Endothelial cell of umbilical vein (primary cell): ENCODE measurements at regions not wholly inside any gene's neighbourhood (a gene's known extent, or its start where the extent isn't known, plus 50 kb on each side); places are given as distances from the start of the nearest gene placed in this dataset.

Experiments
- BruUV-seq: library from RNA; stranded (reverse); fragments of 400-500 nt; replicated peaks from 2 replicates; lab custom pipeline; 2021; lab: Mats Ljungman, UMichigan
- CTCF ChIA-PET: fragments of 300-600, 350-600 bp; sonication (Branson Sonifier 250); formaldehyde crosslinking; loops from one replicate; lab custom pipeline; 2021; ENCODE audit warnings: antibody characterized with exemption, inconsistent platforms; lab: Charles Lee
- POLR2A ChIA-PET: fragments of 300-600, 350-600 bp; sonication (Branson Sonifier 250); formaldehyde crosslinking; loops from one replicate; lab custom pipeline; 2021; ENCODE audit warnings: antibody characterized with exemption, inconsistent platforms; lab: Charles Lee
- DNase-seq: peaks from one replicate; pipeline ENCODE4 v3.0.0-alpha.2; 2011; ENCODE audit warnings: low read depth, low spot score
- FAIRE-seq: peaks from 2 replicates; lab custom pipeline; 2011; peaks lifted over from hg19 to GRCh38; lab: Jason Lieb, UNC
- H2AFZ ChIP-seq: 2 replicates; pipeline ENCODE4 v1.6.0; 2012; ENCODE audit warnings: low read depth, low read length, control low read depth, inconsistent platforms
- H3K27ac ChIP-seq: 2 replicates; pipeline ENCODE4 v1.5.1; 2011; ENCODE audit warnings: low read depth, mild to moderate bottlenecking, control low read depth, low read length, moderate library complexity; ENCODE audit not compliant: insufficient read depth
- H3K27me3 ChIP-seq, 2 experiments: 2 replicates each; pipeline versions ENCODE4 v1.6.0 to v1.6.1; 2011; ENCODE audit warnings: low read length in 2 of 2, mixed read lengths in 1 of 2; ENCODE audit not compliant: control insufficient read depth in 2 of 2, insufficient read depth in 2 of 2
- H3K36me3 ChIP-seq, 2 experiments: 2 replicates in 1 of 2; 3 replicates in 1 of 2; pipeline ENCODE4 v1.5.1; 2011; ENCODE audit warnings: low read length in 2 of 2, mild to moderate bottlenecking in 1 of 2, moderate library complexity in 1 of 2; ENCODE audit not compliant: control insufficient read depth in 2 of 2, insufficient read depth in 2 of 2; ENCODE audit errors: extremely low read depth in 1 of 2
- H3K4me1 ChIP-seq: 3 replicates; pipeline ENCODE4 v1.5.1; 2011; ENCODE audit warnings: mild to moderate bottlenecking, low read length; ENCODE audit not compliant: control insufficient read depth, insufficient read depth; ENCODE audit errors: extremely low read depth
- H3K4me2 ChIP-seq: 2 replicates; pipeline ENCODE4 v1.6.1; 2011; ENCODE audit warnings: low read length, control low read depth, mixed read lengths; ENCODE audit not compliant: insufficient read depth
- H3K4me3 ChIP-seq, 3 experiments: fragments of 200-600 bp in 1 of 3; sonication (generic), shearing (Covaris generic) in 1 of 3; replicated peaks in 1 of 3; 2 replicates each; pipeline ENCODE4 v1.5.1; 2011 to 2016; ENCODE audit warnings: control low read depth in 3 of 3, low read length in 3 of 3, mild to moderate bottlenecking in 2 of 3, inconsistent platforms in 1 of 3, low read depth in 1 of 3, moderate library complexity in 1 of 3; ENCODE audit not compliant: insufficient read depth in 1 of 3
- H3K79me2 ChIP-seq: 2 replicates; pipeline ENCODE4 v1.6.0; 2012; ENCODE audit warnings: low read length, inconsistent platforms; ENCODE audit not compliant: control insufficient read depth, insufficient read depth
- H3K9ac ChIP-seq: replicated peaks from 2 replicates; pipeline ENCODE3; 2011; ENCODE audit warnings: low read length, control low read depth; ENCODE audit not compliant: insufficient read depth; ENCODE audit errors: extremely low read depth
- H3K9me1 ChIP-seq: replicated peaks from 3 replicates; pipeline ENCODE4 v1.6.0; 2011; ENCODE audit warnings: mild to moderate bottlenecking, low read length; ENCODE audit not compliant: control insufficient read depth, insufficient read depth; ENCODE audit errors: extremely low read depth
- H3K9me3 ChIP-seq: replicated peaks from 2 replicates; pipeline ENCODE4 v1.5.1; 2012; ENCODE audit warnings: low read length, inconsistent platforms; ENCODE audit not compliant: control insufficient read depth, insufficient read depth
- H4K20me1 ChIP-seq: replicated peaks from 2 replicates; pipeline ENCODE3; 2011; ENCODE audit warnings: mild to moderate bottlenecking, low read length; ENCODE audit not compliant: control insufficient read depth, insufficient read depth; ENCODE audit errors: extremely low read depth
- CTCF ChIP-seq, 2 donors: IDR thresholded peaks; 1 replicate in 1 of 2; 2 replicates in 1 of 2; pipeline ENCODE4 v1.5.1; 2011; ENCODE audit warnings: low read length in 2 of 2, mild to moderate bottlenecking in 2 of 2, moderate library complexity in 2 of 2, control low read depth in 1 of 2, inconsistent platforms in 1 of 2, low read depth in 1 of 2; ENCODE audit not compliant: insufficient read depth in 1 of 2; ENCODE audit errors: extremely low read depth in 1 of 2
- EZH2 ChIP-seq: IDR thresholded peaks from 2 replicates; pipeline ENCODE4 v1.6.1; 2012; ENCODE audit warnings: borderline replicate concordance, low read depth, mild to moderate bottlenecking, moderate library complexity, low read length, inconsistent platforms; ENCODE audit not compliant: severe bottlenecking
- FOS ChIP-seq: IDR thresholded peaks from 2 replicates; pipeline ENCODE4 v1.6.1; 2011; ENCODE audit warnings: mild to moderate bottlenecking, low read length, moderate library complexity, borderline replicate concordance; ENCODE audit not compliant: insufficient read depth
- GATA2 ChIP-seq: IDR thresholded peaks from 2 replicates; pipeline ENCODE4 v1.7.0; 2011; ENCODE audit warnings: low read depth, mild to moderate bottlenecking, moderate library complexity, mixed read lengths, low read length; ENCODE audit not compliant: insufficient read length, insufficient read depth
- JUN ChIP-seq: IDR thresholded peaks from 2 replicates; pipeline ENCODE4 v1.6.1; 2011; ENCODE audit warnings: borderline replicate concordance, low read depth; ENCODE audit not compliant: insufficient read length, insufficient read depth
- MAX ChIP-seq: IDR thresholded peaks from 2 replicates; pipeline ENCODE4 v1.6.1; 2011; ENCODE audit not compliant: insufficient read depth, insufficient read length
- MYC ChIP-seq: IDR thresholded peaks from one replicate; pipeline ENCODE4 v1.6.1; 2011; ENCODE audit warnings: mild to moderate bottlenecking, low read depth, low read length
- POLR2A ChIP-seq: IDR thresholded peaks from 2 replicates; pipeline ENCODE4 v1.6.1; 2012; ENCODE audit warnings: low read depth, mild to moderate bottlenecking, control low read depth, low read length
- POLR2AphosphoS5 ChIP-seq: IDR thresholded peaks from 2 replicates; pipeline ENCODE4 v1.6.1; 2012; ENCODE audit warnings: low read depth, mild to moderate bottlenecking, control low read depth, low read length, moderate library complexity; ENCODE audit not compliant: insufficient read depth
- dilution Hi-C: fragments of 300-500 bp; cut with MboI; formaldehyde crosslinking; loops from one replicate; pipeline ENCODE4 v1.15.0; 2019; ENCODE audit warnings: low sequenced_read_pairs; ENCODE audit not compliant: extremely low pct_ligation_motif_present
- intact Hi-C: fragments of 100-400 bp; cut with micrococcal nuclease; formaldehyde crosslinking; loops from one replicate; pipeline ENCODE4 v1.10.0; 2022

- CTCF ChIA-PET = interaction anchor here (1.3 to 1.6 kb wide), 2 partner anchors 9 to 15 kb away, joined by 3 to 4 read pairs; no protein-coding TSS in a partner anchor
- POLR2A ChIA-PET = no interaction called here
- no peak overlapping the region for H3K9ac ChIP-seq
These were observed 423.2 kb upstream of the ANO3 start for GRCh38 chr11:25908726-25909125.

More at GRCh38 chr11:25908726-25909125, 423.2 kb upstream of the ANO3 start:
- DNase-seq (no peak), FAIRE-seq (no peak)
- BruUV-seq = no TSS peak
- no peak overlapping the region for H3K27ac ChIP-seq
- H3K36me3 ChIP-seq = no peaks in the 10 kb centered on the region
- intact Hi-C loops (no loop called here), dilution Hi-C loops (no loop called here)
- no peaks in the 10 kb centered on the region for H3K27me3 ChIP-seq
- no peaks in the 10 kb centered on the region for H3K79me2 ChIP-seq
- no peaks in the 10 kb centered on the region for H3K9me1 ChIP-seq
- H4K20me1 ChIP-seq = no peaks in the 10 kb centered on the region
- no peak overlapping the region for H3K4me3 ChIP-seq
- no peaks in the 10 kb centered on the region for H3K4me1 ChIP-seq
- TF ChIP-seq FOS (no peak), POLR2AphosphoS5 (no peak), EZH2 (no peak), MYC (no peak), MAX (no peak), POLR2A (no peak), CTCF (IDR thresholded peaks at IDR 0.05; ENCODE audit: extremely low read depth in 1 of 2, insufficient read depth in 1 of 2, low read depth in 1 of 2, low read length in 2 of 2) (no peak), GATA2 (no peak), JUN (no peak)
- no peak overlapping the region for H2AFZ ChIP-seq
- no peaks in the 10 kb centered on the region for H3K9me3 ChIP-seq
- H3K4me2 ChIP-seq = no peak overlapping the region
